Dedifferentiated amniotic fluid mesenchymal stem cell (primary cell): ENCODE measurements at regions not wholly inside any gene's neighbourhood (a gene's known extent, or its start where the extent isn't known, plus 50 kb on each side); places are given as distances from the start of the nearest gene placed in this dataset.

Experiments used
- DNase-seq: peaks from one replicate; pipeline ENCODE4 v3.0.0-alpha.2; 2016; ENCODE audit errors: extremely low spot score

- no peak for DNase-seq
Measured at GRCh38 chr22:49327411-49328117, 500.1 kb downstream of the BRD1 start.

GRCh38 chr22:49326558-49326957 lies 501.1 kb downstream of the BRD1 start:
- DNase-seq: no peak

GRCh38 chr22:49325531-49326395 lies 501.9 kb downstream of the BRD1 start:
- no peak for DNase-seq

- no peak for DNase-seq
Measured at GRCh38 chr22:49324527-49325491, 502.9 kb downstream of the BRD1 start.

GRCh38 chr22:49323751-49324415 lies 503.8 kb downstream of the BRD1 start:
- DNase-seq: no peak

GRCh38 chr22:49322861-49323622 lies 504.6 kb downstream of the BRD1 start:
- no peak for DNase-seq

- no peak for DNase-seq
Measured at GRCh38 chr22:49322231-49322630, 505.4 kb downstream of the BRD1 start.

- no peak for DNase-seq
Measured at GRCh38 chr22:49321477-49322055, 506.1 kb downstream of the BRD1 start.

GRCh38 chr22:49320714-49321476 lies 506.8 kb downstream of the BRD1 start:
- no peak for DNase-seq

GRCh38 chr22:49317369-49317768 lies 510.3 kb downstream of the BRD1 start:
- DNase-seq: no peak

GRCh38 chr22:49312601-49313000 lies 515.1 kb downstream of the BRD1 start:
- no peak for DNase-seq

- DNase-seq: no peak
Measured at GRCh38 chr22:49310354-49310753, 517.3 kb downstream of the BRD1 start.

- no peak for DNase-seq
Measured at GRCh38 chr22:49308300-49308699, 519.4 kb downstream of the BRD1 start.

- no peak for DNase-seq
Measured at GRCh38 chr22:49307870-49308269, 519.8 kb downstream of the BRD1 start.

- DNase-seq: no peak
Measured at GRCh38 chr22:49307481-49307830, 520.2 kb downstream of the BRD1 start.

- DNase-seq: no peak
Measured at GRCh38 chr22:49306632-49307480, 520.8 kb downstream of the BRD1 start.

GRCh38 chr22:49305966-49306631 lies 521.6 kb downstream of the BRD1 start:
- no peak for DNase-seq
